Right kidney (tissue), 1 donor: ENCODE measurements at regions not wholly inside any gene's neighbourhood (a gene's known extent, or its start where the extent isn't known, plus 50 kb on each side); places are given as distances from the start of the nearest gene placed in this dataset.
"Not testable (repeated sequence)": the region's sequence is repeated elsewhere in the genome, so short reads cannot be mapped to it uniquely, and the experiment has no call there.

Experiments used
- DNase-seq: peaks from one replicate; pipeline ENCODE4 v3.0.0-alpha.2; 2016

DNA sequence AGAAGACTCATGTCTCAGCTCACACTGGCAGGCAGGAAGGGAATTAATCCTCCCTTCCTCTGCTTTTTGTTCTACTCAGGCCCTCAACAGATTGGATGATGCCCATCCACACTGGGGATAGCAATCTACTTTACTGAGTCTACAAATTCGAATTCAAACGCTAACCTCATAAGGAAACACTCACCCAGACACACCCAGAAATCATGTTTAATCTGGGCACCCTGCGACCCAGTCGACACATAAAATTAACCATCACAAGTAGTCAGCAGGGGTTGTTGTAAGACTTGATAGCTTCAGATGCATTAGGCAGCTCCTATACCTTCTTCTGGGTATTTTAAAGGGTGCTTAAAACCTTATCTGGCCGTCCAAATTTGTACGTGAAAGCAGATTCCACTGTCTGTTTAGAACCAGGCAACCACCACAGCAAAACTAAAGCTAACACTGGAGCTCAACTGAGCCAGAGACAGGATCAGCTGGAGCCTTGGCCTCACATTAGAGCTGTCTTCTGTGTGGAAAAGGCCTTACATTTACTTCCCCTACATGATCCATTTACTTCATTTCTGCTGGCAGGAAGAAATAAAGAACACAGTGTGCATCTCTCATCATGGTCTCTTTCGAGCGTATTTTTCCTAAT, 407.3 kb upstream of the PPP2R3A start:
- no peak for DNase-seq

- no peak for DNase-seq
Observed at GRCh38 chr3:135558906-135559305, 406.6 kb upstream of the PPP2R3A start.

DNA sequence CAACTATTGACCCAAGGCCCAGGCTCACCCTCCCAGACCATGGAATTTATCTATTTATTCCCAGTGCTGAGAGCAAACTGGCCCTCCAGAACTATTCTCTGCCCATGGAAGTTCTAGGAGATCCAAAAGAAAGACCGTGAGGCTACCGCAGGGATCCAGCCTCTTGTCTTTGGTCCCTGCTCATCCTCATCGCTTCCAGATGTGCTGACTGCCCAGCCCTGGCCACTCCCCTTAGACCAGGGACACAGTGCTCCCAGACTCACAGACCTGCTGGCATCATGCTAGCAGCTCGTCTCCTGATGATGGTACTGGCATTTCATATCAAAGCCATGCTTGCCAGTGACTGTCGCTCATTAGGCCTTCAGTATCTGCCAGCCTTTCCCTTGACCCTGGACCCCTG, 405.7 kb upstream of the PPP2R3A start:
- no peak for DNase-seq

DNA sequence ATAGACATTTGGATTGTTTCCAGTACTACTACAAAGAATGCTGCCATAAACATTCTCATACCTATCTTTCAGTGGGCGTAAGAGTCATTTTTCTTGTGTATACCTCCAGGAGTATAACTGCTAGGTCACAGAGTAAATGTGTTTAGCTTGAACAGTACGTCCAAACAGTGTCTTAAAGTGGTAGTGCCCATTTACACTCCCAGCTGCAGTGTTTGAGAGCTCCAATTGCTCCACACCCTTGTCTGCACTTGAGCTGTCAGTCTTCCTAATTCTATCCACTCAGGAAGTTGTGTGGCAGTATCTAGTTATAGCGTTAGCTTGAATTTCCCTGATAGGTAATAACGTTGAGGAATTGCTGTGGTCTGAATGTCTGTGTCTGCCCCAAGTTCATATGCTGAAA, 404.7 kb upstream of the PPP2R3A start:
- DNase-seq, result no peak

GRCh38 chr3:135564696-135565095, 400.8 kb upstream of the PPP2R3A start:
- DNase-seq, result no peak

GRCh38 chr3:135565546-135565945, 400.0 kb upstream of the PPP2R3A start:
- no peak for DNase-seq

- no peak for DNase-seq
Observed at GRCh38 chr3:135567223-135567622, 398.3 kb upstream of the PPP2R3A start.

- DNase-seq, result no peak
Observed at GRCh38 chr3:135576751-135577150, 388.8 kb upstream of the PPP2R3A start.

DNA sequence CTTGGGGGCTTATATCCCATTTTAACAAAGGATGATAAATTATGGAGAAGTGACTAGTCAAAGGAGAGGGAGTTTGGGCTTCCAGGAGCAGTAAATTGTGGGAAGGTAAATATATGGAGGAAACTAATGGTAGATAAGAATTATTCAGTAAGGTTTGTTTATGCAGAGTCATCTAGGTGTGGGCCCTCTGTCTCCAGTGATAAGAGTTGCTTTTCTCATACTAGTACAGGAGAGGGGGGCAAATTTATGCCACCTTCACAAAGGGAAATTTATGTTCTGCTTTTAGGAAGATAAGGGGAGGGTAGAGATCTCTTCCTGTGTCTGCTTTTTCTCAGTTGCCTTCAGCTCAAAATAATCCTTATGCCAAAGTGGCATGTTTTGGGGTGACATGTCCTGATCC, 383.7 kb upstream of the PPP2R3A start:
- no peak for DNase-seq

DNA sequence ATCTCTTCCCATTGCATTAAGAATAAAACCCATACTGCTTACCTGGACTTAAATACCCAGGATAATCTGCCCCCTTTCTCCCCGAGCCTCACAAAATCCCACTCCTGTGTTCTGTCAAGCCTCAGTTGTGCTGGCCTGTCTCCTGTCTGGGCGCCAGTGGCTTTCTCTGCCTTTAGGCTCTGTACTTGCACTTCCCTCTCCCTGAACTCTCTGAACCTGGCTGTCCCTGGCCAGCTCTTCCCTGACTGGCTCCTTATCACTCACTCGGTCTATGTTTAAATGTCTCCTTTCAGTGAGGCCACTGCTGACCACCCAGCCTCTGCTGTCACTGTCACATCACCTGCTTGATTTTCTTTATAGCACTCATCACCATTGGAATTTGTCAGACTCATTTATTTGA, 382.7 kb upstream of the PPP2R3A start:
- DNase-seq, result no peak

DNA sequence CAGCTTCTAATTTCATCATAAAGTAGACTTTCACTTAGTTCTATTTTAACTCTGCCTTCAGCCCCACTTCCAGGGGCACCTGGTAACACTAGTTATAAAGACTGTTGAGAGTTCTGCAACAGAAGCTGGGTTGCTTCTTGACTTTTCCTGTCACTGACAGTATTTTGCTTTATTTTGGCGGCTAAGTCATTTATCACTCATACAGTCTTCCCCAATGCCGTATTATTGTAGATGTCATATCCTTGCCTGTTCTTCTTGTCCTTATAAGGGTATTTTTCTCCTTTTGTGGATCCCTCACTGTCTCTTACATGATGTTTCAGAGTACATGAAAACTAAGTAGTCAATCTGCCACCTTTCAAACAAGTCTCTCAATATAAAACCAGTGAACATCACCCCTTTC, 369.0 kb upstream of the PPP2R3A start:
- no peak for DNase-seq

DNA sequence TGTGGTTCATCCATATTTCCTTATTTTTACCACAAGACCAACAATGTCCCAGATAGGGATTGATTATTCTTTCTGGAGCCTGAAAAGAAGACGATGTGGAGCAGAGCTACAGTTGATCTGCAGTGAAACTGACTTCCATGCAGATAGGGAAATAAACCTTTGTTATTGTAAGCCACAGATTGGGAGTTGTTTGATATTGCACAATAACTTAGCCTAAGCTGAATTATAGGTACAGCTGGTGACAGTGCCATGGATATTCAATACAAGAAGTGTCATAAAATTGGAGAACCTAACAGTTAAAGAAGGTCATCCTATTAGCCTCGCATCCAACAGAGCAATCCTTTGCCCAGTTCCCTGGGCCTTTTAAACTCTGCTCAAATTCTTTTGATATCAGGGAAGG, 367.7 kb upstream of the PPP2R3A start:
- no peak for DNase-seq

DNA sequence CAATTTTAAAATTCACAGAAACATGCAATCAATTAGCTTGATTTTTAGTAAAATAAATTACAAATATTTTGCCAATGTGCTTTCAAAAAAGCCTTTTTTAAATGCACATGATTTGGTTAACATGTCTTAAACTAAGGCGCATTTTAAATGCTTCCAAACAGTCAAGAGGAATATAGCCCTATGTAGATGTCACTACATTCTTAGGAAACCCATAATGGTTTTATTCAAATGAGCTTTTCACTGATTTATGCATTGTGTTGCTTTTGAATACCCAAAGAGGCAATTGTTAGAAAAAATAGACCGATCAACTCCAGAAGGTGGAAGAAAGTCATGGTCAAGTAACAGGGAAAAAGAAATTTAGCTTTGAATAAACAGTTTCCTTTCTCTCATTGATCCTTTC, 366.9 kb upstream of the PPP2R3A start:
- no peak for DNase-seq

DNA sequence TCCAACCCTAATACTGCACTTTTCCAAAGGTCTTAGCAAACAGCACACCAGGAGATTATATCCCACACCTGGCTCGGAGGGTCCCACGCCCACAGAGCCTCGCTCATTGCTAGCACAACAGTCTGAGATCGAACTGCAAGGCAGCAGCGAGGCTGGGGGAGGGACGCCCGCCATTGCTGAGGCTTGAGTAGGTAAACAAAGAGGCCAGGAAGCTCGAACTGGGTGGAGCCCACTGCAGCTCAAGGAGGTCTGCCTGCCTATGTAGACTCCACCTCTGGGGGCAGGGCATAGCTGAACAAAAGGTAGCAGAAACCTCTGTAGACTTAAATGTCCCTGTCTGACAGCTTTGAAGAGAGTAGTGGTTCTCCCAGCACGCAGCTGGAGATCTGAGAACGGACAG, 361.0 kb upstream of the PPP2R3A start:
- DNase-seq, result not testable (repeated sequence)

GRCh38 chr3:135618123-135618522, 347.4 kb upstream of the PPP2R3A start:
- no peak for DNase-seq

DNA sequence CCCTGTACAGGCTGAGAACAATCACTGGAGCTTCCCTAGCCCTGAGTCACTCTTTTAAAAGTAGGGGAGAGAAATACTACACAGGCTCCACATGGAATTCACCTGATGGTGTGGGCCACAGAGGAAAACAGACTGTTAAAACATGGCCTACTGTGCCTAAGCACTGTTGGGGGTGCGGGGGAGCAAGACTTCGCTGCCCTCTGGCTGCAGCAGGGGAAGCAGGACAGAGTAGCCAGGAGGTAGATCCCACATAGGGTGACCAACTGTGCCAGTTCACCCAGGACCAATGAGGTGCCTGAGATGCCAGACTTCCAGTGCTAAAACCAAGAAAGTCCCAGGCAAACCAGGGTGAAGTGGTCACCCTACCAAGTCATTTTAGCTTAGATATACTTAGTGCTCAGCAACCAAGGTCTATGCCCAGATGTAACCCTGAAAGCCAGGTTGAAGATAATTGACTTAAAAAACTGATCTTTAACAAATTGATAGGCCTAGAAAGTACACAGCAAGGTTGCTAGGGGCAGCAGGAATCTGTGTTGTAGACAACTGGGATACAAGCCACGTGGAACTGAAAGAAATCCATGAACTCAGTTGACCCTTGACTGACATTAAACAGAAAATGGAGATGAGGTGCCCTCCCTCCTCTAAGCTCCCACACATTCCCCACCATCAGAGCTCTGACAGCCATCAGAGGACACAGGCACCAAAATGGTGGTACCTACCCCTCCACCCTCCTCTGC, 344.2 kb upstream of the PPP2R3A start:
- no peak for DNase-seq

DNA sequence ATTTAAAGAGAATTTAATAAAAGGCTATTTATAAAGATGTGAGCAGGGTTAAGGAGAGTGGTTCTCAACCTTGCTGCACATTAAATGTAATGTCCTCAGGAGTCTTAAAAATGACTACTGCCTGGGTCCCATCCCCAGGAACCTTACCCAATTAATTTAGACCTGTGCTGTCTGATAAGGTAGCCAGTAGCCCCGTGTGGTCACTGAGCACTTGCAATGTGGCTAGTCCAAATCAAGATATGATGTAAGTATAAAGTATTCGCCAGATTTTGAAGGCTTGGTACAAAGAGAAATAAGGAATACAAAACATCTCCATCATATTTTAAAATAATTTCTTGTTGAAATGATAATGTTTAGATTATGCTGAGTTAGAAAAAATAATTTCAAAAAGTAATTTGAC, 343.3 kb upstream of the PPP2R3A start:
- DNase-seq, result no peak

- no peak for DNase-seq
Observed at GRCh38 chr3:135622656-135623055, 342.9 kb upstream of the PPP2R3A start.

- DNase-seq, result no peak
Observed at GRCh38 chr3:135623558-135623957, 342.0 kb upstream of the PPP2R3A start.

DNA sequence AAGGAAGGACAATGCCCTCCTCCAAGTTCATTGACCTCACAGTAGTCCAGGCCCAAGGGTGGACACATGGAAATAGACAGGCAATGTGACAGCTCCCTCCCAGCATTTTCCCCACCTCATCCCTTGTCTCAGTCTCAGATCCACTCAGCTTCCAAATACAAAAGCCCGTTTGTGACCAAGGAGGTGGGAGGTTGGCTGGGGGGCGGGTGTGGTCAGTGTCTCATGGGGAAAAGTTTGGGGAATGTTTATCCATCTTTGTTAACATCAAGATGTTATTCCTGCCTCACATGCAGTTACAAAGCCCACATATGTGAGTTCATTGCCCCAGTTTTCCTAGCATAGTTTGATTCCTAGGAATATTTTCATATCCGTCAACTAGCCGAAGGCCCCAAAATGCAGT, 338.5 kb upstream of the PPP2R3A start:
- no peak for DNase-seq

- DNase-seq, result no peak
Observed at GRCh38 chr3:135629701-135630408, 335.7 kb upstream of the PPP2R3A start.

- no peak for DNase-seq
Observed at GRCh38 chr3:135632556-135633065, 332.9 kb upstream of the PPP2R3A start.

DNA sequence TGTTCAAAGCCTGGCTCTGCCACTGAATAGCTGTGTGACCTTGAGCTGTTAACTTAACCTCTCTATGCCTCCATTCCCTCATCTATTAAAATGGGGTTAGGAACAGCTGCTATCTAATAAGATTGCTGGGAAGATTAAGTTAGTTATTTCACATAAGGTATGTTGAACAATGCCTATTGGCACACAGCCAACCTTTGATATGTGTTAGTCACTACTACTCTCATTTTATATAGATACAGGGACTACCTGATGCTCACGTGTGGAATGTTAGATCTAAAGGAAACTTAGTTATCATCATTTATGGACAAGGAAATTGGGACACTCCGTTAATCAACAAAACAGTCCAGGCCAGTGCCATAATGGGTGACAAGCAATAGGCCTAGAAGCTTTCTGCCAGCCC, 332.4 kb upstream of the PPP2R3A start:
- DNase-seq, result no peak

DNA sequence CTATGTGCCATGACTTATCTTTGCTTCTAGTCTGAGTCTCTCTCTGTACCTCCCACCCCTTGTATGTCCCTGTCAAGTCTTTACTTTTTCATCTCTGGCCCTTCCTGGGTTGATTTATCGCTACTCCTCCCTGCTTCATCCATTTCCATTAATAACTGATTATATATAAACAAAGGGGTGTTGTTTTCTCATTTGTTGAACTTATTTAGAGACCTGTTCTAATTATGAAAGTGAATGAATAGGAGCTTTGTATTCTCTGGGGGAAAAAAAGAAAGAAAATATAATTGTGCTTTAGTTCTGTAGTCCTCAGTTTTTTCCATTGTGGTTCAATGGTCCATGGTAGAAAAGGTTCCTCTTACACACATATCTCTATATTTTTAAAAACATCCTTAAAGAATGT, 328.9 kb upstream of the PPP2R3A start:
- DNase-seq, result no peak
